ENCODE measurements at regions not wholly inside any gene's neighbourhood (a gene's known extent, or its start where the extent isn't known, plus 50 kb on each side); places are given as distances from the start of the nearest gene placed in this dataset.

DNA sequence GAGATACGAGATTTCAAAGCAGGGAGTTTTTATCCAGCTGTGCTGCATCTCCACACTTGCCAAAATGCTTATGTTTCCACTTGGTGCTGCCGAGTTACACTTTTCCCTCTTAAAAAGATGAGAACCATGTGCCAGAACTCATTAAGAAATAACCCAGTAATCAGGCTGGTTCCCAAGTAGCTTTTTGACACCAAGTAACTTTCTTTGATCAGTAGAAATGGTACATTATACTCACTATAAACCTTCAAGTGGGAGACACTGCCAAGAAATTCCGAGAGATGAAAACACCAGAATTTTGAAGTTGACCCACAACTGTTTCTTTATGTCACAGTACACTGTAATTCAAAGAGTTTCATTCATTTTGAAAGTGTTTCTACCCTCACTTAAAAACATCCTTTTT lies 164.6 kb upstream of the CCDC54 start:
- Histone ChIP-seq H2AK5ac (ENCODE audit: low read depth, low read length) (no peak overlapping the region), H3K9me3 (replicated peaks in 1 of 2; ENCODE audit: control insufficient read depth in 2 of 2, insufficient read depth in 1 of 2, low read depth in 1 of 2, low read length in 2 of 2) (peaks cover 0 to 7% of the 10 kb centered on the region in 2 donors), H3K79me1 (ENCODE audit: low read depth, low read length) (no peaks in the 10 kb centered on the region), H2BK5ac (ENCODE audit: low read length) (no peak overlapping the region), H2BK12ac (ENCODE audit: low read length) (no peak overlapping the region), H3K4me2 (ENCODE audit: insufficient read depth, low read length, poor library complexity, severe bottlenecking) (no peak overlapping the region), H4K91ac (ENCODE audit: low read depth, low read length, poor library complexity) (no peak overlapping the region), H3K27me3 (ENCODE audit: control insufficient read depth in 3 of 3, insufficient read depth in 3 of 3, low read depth in 1 of 3, low read length in 3 of 3) (no peaks in the 10 kb centered on the region), H3K4me3 (ENCODE audit: low read length in 2 of 2) (no peak overlapping the region), H3K9ac (ENCODE audit: low read depth, low read length, poor library complexity) (no peak overlapping the region), H4K8ac (ENCODE audit: low read depth, low read length) (no peak overlapping the region), H3K18ac (ENCODE audit: low read length) (no peak overlapping the region), H2BK120ac (ENCODE audit: low read depth, low read length) (no peak overlapping the region), H3K4me1 (ENCODE audit: control insufficient read depth in 2 of 2, insufficient read depth in 1 of 2, low read depth in 1 of 2, low read length in 2 of 2) (peaks cover 4 to 11% of the 10 kb centered on the region in 2 donors), H3K4ac (ENCODE audit: low read length) (no peak overlapping the region), H3K14ac (ENCODE audit: low read length) (no peak overlapping the region), H3K23ac (ENCODE audit: low read depth, low read length, poor library complexity) (no peak overlapping the region), H2BK15ac (ENCODE audit: low read length) (no peak overlapping the region), H2AFZ (ENCODE audit: low read length) (no peak overlapping the region), H3K27ac (replicated peaks; ENCODE audit: low read length) (no peak overlapping the region), H3K36me3 (replicated peaks in 1 of 2; ENCODE audit: control insufficient read depth in 2 of 2, insufficient read depth in 2 of 2, low read length in 2 of 2) (no peaks in the 10 kb centered on the region)
- WGBS, 2 donors (ENCODE audit: extremely low coverage in 2 of 2, insufficient read length in 2 of 2, insufficient replicate concordance in 1 of 2): no CpG with 5 or more reads among the region's 3 CpGs
- no peak for DNase-seq (ENCODE audit: low spot score)

DNA sequence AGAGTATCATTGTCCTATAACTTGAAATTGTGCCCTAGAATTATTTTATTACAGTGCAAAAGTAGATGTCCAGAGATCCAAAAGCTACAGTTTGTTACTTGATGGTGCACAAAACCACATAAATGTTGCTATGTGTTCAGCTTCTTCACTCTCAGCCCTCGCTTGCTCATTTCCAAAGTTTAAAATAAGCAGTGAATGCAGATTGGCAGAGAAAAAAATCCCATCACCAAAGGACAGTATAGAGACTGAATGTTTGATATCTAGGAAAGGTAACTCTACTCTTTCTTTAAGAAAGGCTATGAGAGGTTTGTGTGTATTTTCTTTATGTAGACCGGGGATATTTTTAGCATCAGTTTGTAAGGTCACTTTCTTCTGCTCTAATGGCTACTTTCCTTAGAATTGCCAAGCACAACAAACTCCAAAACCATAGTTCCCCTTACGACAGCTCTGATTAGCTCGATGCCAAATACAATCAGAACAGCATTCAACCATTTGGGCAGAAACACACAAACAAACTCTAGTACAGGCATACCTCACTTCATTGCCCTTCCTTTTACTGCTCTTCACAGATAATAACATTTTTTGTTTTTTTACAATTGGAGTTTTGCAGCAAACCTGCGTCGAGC lies 164.1 kb upstream of the CCDC54 start:
- no peak overlapping the region for H3K18ac ChIP-seq (ENCODE audit: low read length)
- no peak overlapping the region for H2BK5ac ChIP-seq (ENCODE audit: low read length)
- no peak overlapping the region for H4K8ac ChIP-seq (ENCODE audit: low read depth, low read length)
- no peak overlapping the region for H3K9ac ChIP-seq (ENCODE audit: low read depth, low read length, poor library complexity)
- H2BK12ac ChIP-seq (ENCODE audit: low read length): no peak overlapping the region
- no peaks in the 10 kb centered on the region for H3K27me3 ChIP-seq (ENCODE audit: control insufficient read depth in 3 of 3, insufficient read depth in 3 of 3, low read depth in 1 of 3, low read length in 3 of 3)
- H3K4ac ChIP-seq (ENCODE audit: low read length): no peak overlapping the region
- H4K91ac ChIP-seq (ENCODE audit: low read depth, low read length, poor library complexity): no peak overlapping the region
- H3K36me3 ChIP-seq (replicated peaks in 1 of 2; ENCODE audit: control insufficient read depth in 2 of 2, insufficient read depth in 2 of 2, low read length in 2 of 2): no peaks in the 10 kb centered on the region
- H2BK120ac ChIP-seq (ENCODE audit: low read depth, low read length): no peak overlapping the region
- no peak overlapping the region for H3K4me3 ChIP-seq (ENCODE audit: low read length in 2 of 2)
- no peak overlapping the region for H3K4me2 ChIP-seq (ENCODE audit: insufficient read depth, low read length, poor library complexity, severe bottlenecking)
- H2BK15ac ChIP-seq (ENCODE audit: low read length): no peak overlapping the region
- no peaks in the 10 kb centered on the region for H3K79me1 ChIP-seq (ENCODE audit: low read depth, low read length)
- no peak overlapping the region for H3K23ac ChIP-seq (ENCODE audit: low read depth, low read length, poor library complexity)
- H3K9me3 ChIP-seq (replicated peaks in 1 of 2; ENCODE audit: control insufficient read depth in 2 of 2, insufficient read depth in 1 of 2, low read depth in 1 of 2, low read length in 2 of 2): peaks cover 0 to 7% of the 10 kb centered on the region in 2 donors
- H2AK5ac ChIP-seq (ENCODE audit: low read depth, low read length): no peak overlapping the region
- no peak overlapping the region for H2AFZ ChIP-seq (ENCODE audit: low read length)
- no CpG with 5 or more reads among the region's 6 CpGs for WGBS, 2 donors (ENCODE audit: extremely low coverage in 2 of 2, insufficient read length in 2 of 2, insufficient replicate concordance in 1 of 2)
- no peak overlapping the region for H3K27ac ChIP-seq (replicated peaks; ENCODE audit: low read length)
- H3K14ac ChIP-seq (ENCODE audit: low read length): no peak overlapping the region
- peaks cover 4 to 7% of the 10 kb centered on the region in 2 donors for H3K4me1 ChIP-seq (ENCODE audit: control insufficient read depth in 2 of 2, insufficient read depth in 1 of 2, low read depth in 1 of 2, low read length in 2 of 2)
- no peak for DNase-seq (ENCODE audit: low spot score)

DNA sequence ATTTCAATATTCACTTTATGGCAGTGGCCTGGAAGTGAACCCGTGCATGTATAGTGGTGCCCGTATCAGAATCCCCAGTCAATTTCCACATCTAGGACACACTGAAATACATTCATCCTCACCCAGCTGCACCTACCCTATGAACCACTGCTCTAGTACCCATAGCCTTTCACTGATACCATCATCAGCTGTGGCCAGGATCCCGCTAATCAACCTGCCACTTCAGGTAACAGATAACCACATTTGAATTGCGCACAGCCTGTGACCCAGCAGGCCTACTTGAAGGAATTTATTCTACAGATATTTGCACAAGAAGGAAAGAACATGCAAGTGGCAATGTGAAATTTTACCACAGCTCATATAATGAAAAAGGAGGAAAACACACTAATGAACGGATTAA lies 161.0 kb upstream of the CCDC54 start:
- Histone ChIP-seq H3K36me3 (replicated peaks in 1 of 2; ENCODE audit: control insufficient read depth in 2 of 2, insufficient read depth in 2 of 2, low read length in 2 of 2) (no peaks in the 10 kb centered on the region), H2AK5ac (ENCODE audit: low read depth, low read length) (no peak overlapping the region), H2BK12ac (ENCODE audit: low read length) (no peak overlapping the region), H3K27ac (replicated peaks; ENCODE audit: low read length) (no peak overlapping the region), H3K4ac (ENCODE audit: low read length) (no peak overlapping the region), H3K4me1 (ENCODE audit: control insufficient read depth in 2 of 2, insufficient read depth in 1 of 2, low read depth in 1 of 2, low read length in 2 of 2) (peaks cover 0 to 4% of the 10 kb centered on the region in 2 donors), H2BK5ac (ENCODE audit: low read length) (no peak overlapping the region), H3K9ac (ENCODE audit: low read depth, low read length, poor library complexity) (no peak overlapping the region), H3K23ac (ENCODE audit: low read depth, low read length, poor library complexity) (no peak overlapping the region), H2BK15ac (ENCODE audit: low read length) (no peak overlapping the region), H3K9me3 (replicated peaks in 1 of 2; ENCODE audit: control insufficient read depth in 2 of 2, insufficient read depth in 1 of 2, low read depth in 1 of 2, low read length in 2 of 2) (peaks cover 0 to 7% of the 10 kb centered on the region in 2 donors), H3K4me3 (ENCODE audit: low read length in 2 of 2) (no peak overlapping the region), H3K79me1 (ENCODE audit: low read depth, low read length) (no peaks in the 10 kb centered on the region), H3K27me3 (ENCODE audit: control insufficient read depth in 3 of 3, insufficient read depth in 3 of 3, low read depth in 1 of 3, low read length in 3 of 3) (no peaks in the 10 kb centered on the region), H4K91ac (ENCODE audit: low read depth, low read length, poor library complexity) (no peak overlapping the region), H3K18ac (ENCODE audit: low read length) (no peak overlapping the region), H3K14ac (ENCODE audit: low read length) (no peak overlapping the region), H2BK120ac (ENCODE audit: low read depth, low read length) (no peak overlapping the region), H3K4me2 (ENCODE audit: insufficient read depth, low read length, poor library complexity, severe bottlenecking) (no peak overlapping the region), H2AFZ (ENCODE audit: low read length) (no peak overlapping the region), H4K8ac (ENCODE audit: low read depth, low read length) (no peak overlapping the region)
- no CpG with 5 or more reads among the region's 5 CpGs for WGBS, 2 donors (ENCODE audit: extremely low coverage in 2 of 2, insufficient read length in 2 of 2, insufficient replicate concordance in 1 of 2)
- no peak for DNase-seq (ENCODE audit: low spot score)

GRCh38 chr3:107216711-107217110 lies 160.5 kb upstream of the CCDC54 start:
- Histone ChIP-seq H2BK5ac (ENCODE audit: low read length) (no peak overlapping the region), H3K4ac (ENCODE audit: low read length) (no peak overlapping the region), H2AK5ac (ENCODE audit: low read depth, low read length) (no peak overlapping the region), H3K23ac (ENCODE audit: low read depth, low read length, poor library complexity) (no peak overlapping the region), H4K8ac (ENCODE audit: low read depth, low read length) (no peak overlapping the region), H3K4me2 (ENCODE audit: insufficient read depth, low read length, poor library complexity, severe bottlenecking) (no peak overlapping the region), H3K9ac (ENCODE audit: low read depth, low read length, poor library complexity) (no peak overlapping the region), H3K18ac (ENCODE audit: low read length) (no peak overlapping the region), H3K14ac (ENCODE audit: low read length) (no peak overlapping the region), H2BK120ac (ENCODE audit: low read depth, low read length) (no peak overlapping the region), H4K91ac (ENCODE audit: low read depth, low read length, poor library complexity) (no peak overlapping the region), H3K36me3 (replicated peaks in 1 of 2; ENCODE audit: control insufficient read depth in 2 of 2, insufficient read depth in 2 of 2, low read length in 2 of 2) (no peaks in the 10 kb centered on the region), H3K4me3 (ENCODE audit: low read length in 2 of 2) (no peak overlapping the region), H3K4me1 (ENCODE audit: control insufficient read depth in 2 of 2, insufficient read depth in 1 of 2, low read depth in 1 of 2, low read length in 2 of 2) (peaks cover 0 to 4% of the 10 kb centered on the region in 2 donors), H3K27me3 (ENCODE audit: control insufficient read depth in 3 of 3, insufficient read depth in 3 of 3, low read depth in 1 of 3, low read length in 3 of 3) (no peaks in the 10 kb centered on the region), H2BK15ac (ENCODE audit: low read length) (no peak overlapping the region), H2BK12ac (ENCODE audit: low read length) (no peak overlapping the region), H3K9me3 (replicated peaks in 1 of 2; ENCODE audit: control insufficient read depth in 2 of 2, insufficient read depth in 1 of 2, low read depth in 1 of 2, low read length in 2 of 2) (peaks cover 0 to 7% of the 10 kb centered on the region in 2 donors), H3K79me1 (ENCODE audit: low read depth, low read length) (no peaks in the 10 kb centered on the region), H3K27ac (replicated peaks; ENCODE audit: low read length) (no peak overlapping the region), H2AFZ (ENCODE audit: low read length) (no peak overlapping the region)
- no CpG with 5 or more reads among the region's 3 CpGs for WGBS, 2 donors (ENCODE audit: extremely low coverage in 2 of 2, insufficient read length in 2 of 2, insufficient replicate concordance in 1 of 2)
- no peak for DNase-seq (ENCODE audit: low spot score)

Data from neuronal stem cell (in vitro differentiated cells).